ENCODE measurements at regions not wholly inside any gene's neighbourhood (a gene's known extent, or its start where the extent isn't known, plus 50 kb on each side); places are given as distances from the start of the nearest gene placed in this dataset.

DNA sequence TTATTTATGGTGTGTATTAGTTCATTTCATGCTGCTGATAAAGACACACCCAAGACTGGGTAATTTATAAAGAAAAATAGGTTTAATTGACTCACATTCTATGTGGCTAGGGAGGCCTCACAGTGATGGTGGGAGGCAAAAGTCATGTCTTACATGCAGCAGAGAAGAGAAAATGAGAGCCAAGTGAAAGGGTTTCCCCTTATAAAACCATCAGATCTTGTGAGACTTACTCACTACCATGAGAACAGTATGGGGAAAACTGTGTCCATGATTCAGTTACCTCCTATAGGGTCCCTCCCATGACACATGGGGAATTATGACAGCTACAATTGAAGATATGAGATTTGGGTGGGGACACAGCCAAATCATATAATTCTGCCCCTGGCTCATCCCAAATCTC lies 150.0 kb upstream of the AHI1 start:
- H3K9me3 ChIP-seq = peaks cover 0 to 12% (median 0%) of the 10 kb centered on the region in 4 donors
- no peaks in the 10 kb centered on the region for H3K4me1 ChIP-seq
- H3K27ac ChIP-seq = no peak overlapping the region
- H3K4me3 ChIP-seq = no peak overlapping the region
- no peak for TF ChIP-seq CTCF (IDR thresholded peaks at IDR 0.05)
- H3K27me3 ChIP-seq = no peaks in the 10 kb centered on the region
- no peak for DNase-seq (ENCODE audit: low spot score in 2 of 2)
- no peaks in the 10 kb centered on the region for H3K36me3 ChIP-seq

DNA sequence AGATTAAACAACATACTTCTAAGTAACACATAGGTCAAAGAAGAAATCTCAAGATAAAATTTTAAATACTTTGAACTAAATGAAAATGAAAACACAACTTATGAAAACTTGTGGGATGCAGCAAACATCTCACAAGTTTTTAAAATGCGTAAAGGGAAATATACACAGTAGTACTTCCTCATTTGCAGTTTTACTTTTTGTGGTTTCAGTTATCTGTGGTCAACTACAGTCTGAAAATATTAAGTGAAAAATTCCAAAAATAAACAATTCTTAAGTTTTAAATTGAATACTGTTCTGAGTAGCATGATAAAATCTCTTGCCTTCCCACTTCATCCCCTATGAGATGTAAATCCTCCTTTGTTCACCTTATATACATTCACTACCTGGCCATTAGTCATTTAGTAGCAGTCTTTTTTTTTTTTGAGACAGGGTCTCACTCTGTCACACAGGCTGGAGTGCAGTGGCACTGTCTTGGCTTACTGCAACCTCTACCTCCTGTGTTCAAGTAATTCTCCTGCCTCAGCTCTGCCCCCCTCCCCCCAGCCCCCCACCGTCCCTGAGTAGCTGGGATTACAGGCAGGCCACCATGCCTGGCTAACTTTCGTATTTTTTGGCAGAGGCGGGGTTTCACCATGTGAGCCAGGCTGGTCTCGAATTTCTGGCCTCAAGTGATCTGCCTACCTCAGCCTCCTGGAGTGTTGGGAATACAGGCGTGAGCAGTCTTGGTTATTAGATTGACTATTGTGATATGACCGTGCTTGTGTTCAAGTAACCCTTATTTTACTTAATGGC lies 154.6 kb upstream of the AHI1 start:
- DNase-seq (ENCODE audit: low spot score in 2 of 2) = no peak
- Histone ChIP-seq H3K27ac (no peak overlapping the region), H3K27me3 (no peaks in the 10 kb centered on the region), H3K4me3 (no peak overlapping the region), H3K4me1 (no peaks in the 10 kb centered on the region), H3K9me3 (peaks cover 0 to 29% (median 4%) of the 10 kb centered on the region in 4 donors), H3K36me3 (no peaks in the 10 kb centered on the region)
- WGBS, 2 donors = 79 to 85% methylated on average over 7 of the region's 7 CpGs
- no peak for TF ChIP-seq CTCF (IDR thresholded peaks at IDR 0.05)
- no peak for TF ChIP-seq POLR2A (IDR thresholded peaks at IDR 0.05)
- no peak for TF ChIP-seq EP300 (IDR thresholded peaks at IDR 0.05)

GRCh38 chr6:135655055-135655454 lies 157.5 kb upstream of the AHI1 start:
- DNase-seq (ENCODE audit: low spot score in 2 of 2) = no peak
- Histone ChIP-seq H3K4me3 (no peak overlapping the region), H3K27me3 (no peaks in the 10 kb centered on the region), H3K27ac (no peak overlapping the region), H3K9me3 (peaks cover 0 to 20% (median 4%) of the 10 kb centered on the region in 4 donors), H3K36me3 (no peaks in the 10 kb centered on the region), H3K4me1 (no peaks in the 10 kb centered on the region)
- no peak for TF ChIP-seq POLR2A (IDR thresholded peaks at IDR 0.05)
- no peak for TF ChIP-seq EP300 (IDR thresholded peaks at IDR 0.05)
- no peak for TF ChIP-seq CTCF (IDR thresholded peaks at IDR 0.05)

DNA sequence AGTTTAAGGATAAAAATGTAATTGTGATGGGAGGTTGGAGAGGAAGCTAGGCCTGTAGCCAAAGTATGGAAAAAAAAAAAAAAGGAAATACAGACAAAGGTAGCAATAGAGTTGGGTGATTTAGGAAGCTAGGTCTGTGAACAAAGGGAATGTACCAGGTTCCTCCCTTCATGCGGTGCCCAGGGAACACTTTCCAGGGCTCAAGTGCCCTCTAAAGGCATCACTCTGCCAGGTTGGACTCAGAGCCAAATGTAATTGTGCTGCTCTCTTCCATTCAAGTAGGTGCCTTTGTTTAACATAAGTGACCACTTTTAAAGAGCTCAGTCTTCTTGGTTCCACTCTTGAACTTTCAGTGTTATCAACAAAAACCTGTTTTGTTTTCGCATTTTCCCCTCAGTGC lies 159.7 kb upstream of the AHI1 start:
- no peak for DNase-seq (ENCODE audit: low spot score in 2 of 2)
- peaks cover 0 to 25% (median 4%) of the 10 kb centered on the region in 4 donors for H3K9me3 ChIP-seq
- H3K4me1 ChIP-seq = no peaks in the 10 kb centered on the region
- TF ChIP-seq CTCF (IDR thresholded peaks at IDR 0.05) (no peak), POLR2A (IDR thresholded peaks at IDR 0.05) (no peak), EP300 (IDR thresholded peaks at IDR 0.05) (no peak)
- no peak overlapping the region for H3K27ac ChIP-seq
- no peaks in the 10 kb centered on the region for H3K36me3 ChIP-seq
- 87 to 93% methylated on average over 2 of the region's 2 CpGs for WGBS, 2 donors
- no peaks in the 10 kb centered on the region for H3K27me3 ChIP-seq
- H3K4me3 ChIP-seq = no peak overlapping the region

- peaks cover 0 to 27% (median 4%) of the 10 kb centered on the region in 4 donors for H3K9me3 ChIP-seq
- TF ChIP-seq EP300 (IDR thresholded peaks at IDR 0.05) (no peak), CTCF (IDR thresholded peaks at IDR 0.05) (no peak), POLR2A (IDR thresholded peaks at IDR 0.05) (no peak)
- no peak for DNase-seq (ENCODE audit: low spot score in 2 of 2)
- H3K4me3 ChIP-seq = no peak overlapping the region
- no peaks in the 10 kb centered on the region for H3K4me1 ChIP-seq
- H3K27ac ChIP-seq = no peak overlapping the region
- WGBS, 2 donors = 77 to 85% methylated on average over 3 of the region's 3 CpGs
- no peaks in the 10 kb centered on the region for H3K27me3 ChIP-seq
- no peaks in the 10 kb centered on the region for H3K36me3 ChIP-seq
Observed at GRCh38 chr6:135658481-135658880, 160.9 kb upstream of the AHI1 start.
